Nephron (organoid): ENCODE measurements at regions not wholly inside any gene's neighbourhood (a gene's known extent, or its start where the extent isn't known, plus 50 kb on each side); places are given as distances from the start of the nearest gene placed in this dataset.

Experiments
- H3K27ac Mint-ChIP-seq, 3 experiments: 2 replicates each; pipeline ENCODE4 v1.8.0; 2020; ENCODE audit warnings: mixed read lengths in 3 of 3, mild to moderate bottlenecking in 2 of 3, moderate library complexity in 1 of 3
- H3K27me3 Mint-ChIP-seq: 2 replicates; pipeline ENCODE4 v1.8.0; 2021; ENCODE audit warnings: low read depth, mild to moderate bottlenecking, moderate library complexity, mixed read lengths
- H3K36me3 Mint-ChIP-seq: 2 replicates; pipeline ENCODE4 v1.8.0; 2020; ENCODE audit warnings: low read depth, mixed read lengths
- H3K4me1 Mint-ChIP-seq: 2 replicates; pipeline ENCODE4 v1.8.0; 2020; ENCODE audit warnings: mixed read lengths
- H3K4me3 Mint-ChIP-seq, 3 experiments: 2 replicates each; pipeline ENCODE4 v1.8.0; 2020; ENCODE audit warnings: mild to moderate bottlenecking in 3 of 3, mixed read lengths in 3 of 3, moderate library complexity in 2 of 3
- H3K9me3 Mint-ChIP-seq: 2 replicates; pipeline ENCODE4 v1.8.0; 2020; ENCODE audit warnings: mixed read lengths
- TF ChIP-seq, protein P1 (sequence below), 3 experiments: fragments of 200-600 bp; sonication (generic); IDR thresholded peaks; one replicate each; pipeline ENCODE4 v1.5.0; 2021; ENCODE audit warnings: antibody characterized with exemption in 3 of 3; ENCODE audit not compliant: unreplicated experiment in 3 of 3

DNA sequence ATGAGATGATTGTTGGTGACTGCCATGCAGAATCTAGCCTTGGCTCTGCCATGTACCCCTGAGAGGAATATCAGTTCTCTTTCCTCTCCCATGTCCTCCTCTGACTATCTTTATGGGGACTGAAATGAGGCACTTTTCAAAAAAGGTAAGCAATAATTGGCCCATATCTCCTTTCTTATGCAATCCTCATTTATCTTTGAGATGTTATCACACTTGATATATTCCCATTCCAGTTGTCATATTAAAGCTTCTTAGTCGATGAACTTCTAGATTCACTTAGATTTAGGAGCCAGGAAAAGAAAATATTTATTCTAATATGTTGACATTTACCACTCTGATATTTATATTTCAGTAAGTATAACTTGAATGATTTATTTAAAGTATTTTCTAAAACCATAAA is 55.3 kb upstream of the CXCL8 start:
- Mint-ChIP-seq H3K36me3 (no peaks in the 10 kb centered on the region), H3K4me1 (peaks cover 6% of the 10 kb centered on the region), H3K4me3 (no peak overlapping the region), H3K9me3 (no peaks in the 10 kb centered on the region), H3K27ac (no peak overlapping the region), H3K27me3 (no peaks in the 10 kb centered on the region)
- TF ChIP-seq, protein P1, sequence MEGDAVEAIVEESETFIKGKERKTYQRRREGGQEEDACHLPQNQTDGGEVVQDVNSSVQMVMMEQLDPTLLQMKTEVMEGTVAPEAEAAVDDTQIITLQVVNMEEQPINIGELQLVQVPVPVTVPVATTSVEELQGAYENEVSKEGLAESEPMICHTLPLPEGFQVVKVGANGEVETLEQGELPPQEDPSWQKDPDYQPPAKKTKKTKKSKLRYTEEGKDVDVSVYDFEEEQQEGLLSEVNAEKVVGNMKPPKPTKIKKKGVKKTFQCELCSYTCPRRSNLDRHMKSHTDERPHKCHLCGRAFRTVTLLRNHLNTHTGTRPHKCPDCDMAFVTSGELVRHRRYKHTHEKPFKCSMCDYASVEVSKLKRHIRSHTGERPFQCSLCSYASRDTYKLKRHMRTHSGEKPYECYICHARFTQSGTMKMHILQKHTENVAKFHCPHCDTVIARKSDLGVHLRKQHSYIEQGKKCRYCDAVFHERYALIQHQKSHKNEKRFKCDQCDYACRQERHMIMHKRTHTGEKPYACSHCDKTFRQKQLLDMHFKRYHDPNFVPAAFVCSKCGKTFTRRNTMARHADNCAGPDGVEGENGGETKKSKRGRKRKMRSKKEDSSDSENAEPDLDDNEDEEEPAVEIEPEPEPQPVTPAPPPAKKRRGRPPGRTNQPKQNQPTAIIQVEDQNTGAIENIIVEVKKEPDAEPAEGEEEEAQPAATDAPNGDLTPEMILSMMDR (IDR thresholded peaks at IDR 0.05; ENCODE audit: unreplicated experiment in 3 of 3), result no peak

DNA sequence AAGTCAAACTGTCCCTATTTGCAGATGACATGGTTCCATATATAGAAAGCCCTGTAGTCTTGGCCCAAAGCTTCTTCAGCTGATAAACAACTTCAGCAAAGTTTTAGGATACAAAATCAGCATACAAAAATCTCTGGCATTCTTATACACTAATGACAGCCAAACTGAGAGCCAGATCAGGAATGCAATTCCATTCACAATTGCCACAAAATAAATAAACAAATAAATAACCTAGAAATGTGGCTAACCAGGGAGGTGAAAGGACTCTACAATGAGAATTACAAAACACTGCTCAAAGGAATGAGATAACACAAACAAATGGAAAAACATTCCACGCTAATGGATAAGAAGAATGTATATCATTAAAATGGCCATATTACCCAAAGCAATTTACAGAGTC is 52.9 kb upstream of the CXCL8 start:
- Mint-ChIP-seq H3K36me3 (no peaks in the 10 kb centered on the region), H3K27ac (no peak overlapping the region), H3K4me1 (no peaks in the 10 kb centered on the region), H3K4me3 (no peak overlapping the region), H3K27me3 (no peaks in the 10 kb centered on the region), H3K9me3 (peaks cover 2% of the 10 kb centered on the region)
- TF ChIP-seq, protein P1 (IDR thresholded peaks at IDR 0.05; ENCODE audit: unreplicated experiment in 3 of 3), result no peak

DNA sequence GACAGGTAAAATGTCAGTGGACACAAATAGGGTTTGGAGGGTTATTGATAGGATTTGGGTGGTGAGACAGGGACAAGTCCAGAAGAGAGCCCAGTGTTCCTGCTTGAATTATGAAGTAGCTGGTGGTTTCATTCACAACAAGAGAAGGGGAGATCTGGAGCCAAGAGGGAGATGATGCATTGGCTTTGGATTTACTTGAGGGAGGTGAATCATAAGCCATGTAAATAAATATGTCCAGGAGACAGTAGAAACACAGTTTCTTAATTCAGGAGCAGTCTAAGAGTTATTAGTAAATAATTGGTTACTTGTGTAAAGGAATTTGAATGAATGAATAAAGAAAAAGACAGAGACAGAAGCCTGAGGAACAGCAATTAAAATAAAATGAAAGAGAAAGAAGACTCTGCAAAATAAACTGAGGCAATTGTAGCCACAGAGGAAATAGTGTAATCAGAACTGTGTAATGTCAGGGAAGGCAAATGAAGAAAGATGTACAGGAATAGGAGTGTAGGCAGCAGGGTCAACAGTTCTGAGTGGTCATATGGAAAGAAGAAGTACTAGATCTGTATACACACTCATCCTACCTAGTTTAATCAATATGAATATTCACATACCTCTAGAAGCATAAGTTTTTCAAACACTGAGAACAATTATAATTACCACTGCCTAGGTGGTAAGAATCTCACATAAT is 50.2 kb upstream of the CXCL8 start:
- Mint-ChIP-seq H3K27me3 (no peaks in the 10 kb centered on the region), H3K4me1 (no peaks in the 10 kb centered on the region), H3K27ac (no peak overlapping the region), H3K9me3 (peaks cover 2% of the 10 kb centered on the region), H3K36me3 (no peaks in the 10 kb centered on the region), H3K4me3 (no peak overlapping the region)
- TF ChIP-seq, protein P1 (IDR thresholded peaks at IDR 0.05; ENCODE audit: unreplicated experiment in 3 of 3), result no peak
